ENCODE measurements at regions not wholly inside any gene's neighbourhood (a gene's known extent, or its start where the extent isn't known, plus 50 kb on each side); places are given as distances from the start of the nearest gene placed in this dataset.

DNA sequence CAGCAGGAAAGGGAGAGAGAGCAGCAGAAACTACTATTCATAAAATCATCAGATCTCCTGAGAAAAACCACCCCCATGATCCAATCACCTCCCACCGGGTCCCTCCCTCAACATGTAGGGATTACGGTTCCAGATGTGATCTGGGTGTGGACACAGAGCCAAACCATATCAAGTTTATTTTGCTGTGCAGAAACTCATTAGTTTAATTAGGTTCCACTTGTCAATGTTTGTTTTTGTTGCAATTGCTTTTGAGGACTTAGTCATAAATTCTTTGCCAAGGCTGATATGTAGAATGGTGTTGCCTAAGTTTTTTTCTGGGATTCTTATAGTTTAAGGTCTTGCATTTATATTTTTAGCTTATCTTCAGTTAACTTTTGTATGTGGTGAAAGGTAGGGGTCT, 422.0 kb upstream of the HS3ST5 start:
- H3K27ac ChIP-seq (ENCODE audit: control insufficient read depth, insufficient read depth), result no peak overlapping the region
- no peak for ATAC-seq
- WGBS (ENCODE audit: insufficient coverage, insufficient replicate concordance, low lambda C conversion rate, missing lambda C conversion rate), result 12% methylated on average over 2 of the region's 2 CpGs
- no peaks in the 10 kb centered on the region for H4K20me1 ChIP-seq (ENCODE audit: control insufficient read depth, insufficient read depth)
- in situ Hi-C loops (cut with MboI), result no loop called here
- intact Hi-C loops (cut with micrococcal nuclease; ENCODE audit: unreplicated experiment), result no loop called here
- H2AFZ ChIP-seq (ENCODE audit: control insufficient read depth, low read depth, low read length), result no peak overlapping the region
- no peak for TF ChIP-seq ZNF592 (IDR thresholded peaks at IDR 0.05)
- TF ChIP-seq, protein P1, sequence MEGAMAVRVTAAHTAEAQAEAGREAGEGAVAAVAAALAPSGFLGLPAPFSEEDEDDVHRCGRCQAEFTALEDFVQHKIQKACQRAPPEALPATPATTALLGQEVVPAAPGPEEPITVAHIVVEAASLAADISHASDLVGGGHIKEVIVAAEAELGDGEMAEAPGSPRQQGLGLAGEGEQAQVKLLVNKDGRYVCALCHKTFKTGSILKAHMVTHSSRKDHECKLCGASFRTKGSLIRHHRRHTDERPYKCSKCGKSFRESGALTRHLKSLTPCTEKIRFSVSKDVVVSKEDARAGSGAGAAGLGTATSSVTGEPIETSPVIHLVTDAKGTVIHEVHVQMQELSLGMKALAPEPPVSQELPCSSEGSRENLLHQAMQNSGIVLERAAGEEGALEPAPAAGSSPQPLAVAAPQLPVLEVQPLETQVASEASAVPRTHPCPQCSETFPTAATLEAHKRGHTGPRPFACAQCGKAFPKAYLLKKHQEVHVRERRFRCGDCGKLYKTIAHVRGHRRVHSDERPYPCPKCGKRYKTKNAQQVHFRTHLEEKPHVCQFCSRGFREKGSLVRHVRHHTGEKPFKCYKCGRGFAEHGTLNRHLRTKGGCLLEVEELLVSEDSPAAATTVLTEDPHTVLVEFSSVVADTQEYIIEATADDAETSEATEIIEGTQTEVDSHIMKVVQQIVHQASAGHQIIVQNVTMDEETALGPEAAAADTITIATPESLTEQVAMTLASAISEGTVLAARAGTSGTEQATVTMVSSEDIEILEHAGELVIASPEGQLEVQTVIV (IDR thresholded peaks at IDR 0.05; ENCODE audit: borderline replicate concordance, partially characterized antibody), result no peak
- no peak for TF ChIP-seq SIN3A (IDR thresholded peaks at IDR 0.05; ENCODE audit: low read depth, low read length)
- TF ChIP-seq SREBF1 (IDR thresholded peaks at IDR 0.05; ENCODE audit: low read length), result no peak
- TF ChIP-seq SMAD5 (IDR thresholded peaks at IDR 0.05; ENCODE audit: low read depth), result no peak
- TF ChIP-seq FOS (IDR thresholded peaks at IDR 0.05; ENCODE audit: borderline replicate concordance, extremely low read depth, insufficient read length), result no peak
- no peak for DNase-seq (ENCODE audit: low read depth, low spot score)
- CTCF ChIA-PET, result no interaction called here
- BruUV-seq (replicated peaks), result no TSS peak
- H3K27me3 ChIP-seq (replicated peaks in 1 of 2; ENCODE audit: control insufficient read depth in 2 of 2, insufficient read depth in 2 of 2, low read length in 1 of 2), result no peaks in the 10 kb centered on the region
- H3K4me1 ChIP-seq (ENCODE audit: control insufficient read depth, insufficient read depth, low read length), result no peaks in the 10 kb centered on the region
- no peak overlapping the region for H3K9ac ChIP-seq (ENCODE audit: control insufficient read depth, insufficient read depth, low read length)
- no peaks in the 10 kb centered on the region for H3K9me3 ChIP-seq (replicated peaks; ENCODE audit: control insufficient read depth, insufficient read depth, low read length)
- RAD21 ChIA-PET (ENCODE audit: unreplicated experiment), result no interaction called here
- POLR2A ChIA-PET, result no interaction called here
- no peak for FAIRE-seq
- no peaks in the 10 kb centered on the region for H3K79me2 ChIP-seq (ENCODE audit: control insufficient read depth, insufficient read depth, low read length)
- H3K36me3 ChIP-seq (ENCODE audit: control insufficient read depth in 2 of 2, insufficient read depth in 2 of 2, low read length in 1 of 2), result no peaks in the 10 kb centered on the region
- SMC1A ChIA-PET (ENCODE audit: uncharacterized antibody, unreplicated experiment), result interaction anchor here (1.2 to 1.3 kb wide), 2 partner anchors 8 to 11 kb away, joined by 3 to 5 read pairs; no protein-coding TSS in a partner anchor
- H3K4me3 ChIP-seq, result no peak overlapping the region
- H3K4me2 ChIP-seq (ENCODE audit: control insufficient read depth, insufficient read depth), result no peak overlapping the region
